ENCODE measurements at regions not wholly inside any gene's neighbourhood (a gene's known extent, or its start where the extent isn't known, plus 50 kb on each side); places are given as distances from the start of the nearest gene placed in this dataset.

DNA sequence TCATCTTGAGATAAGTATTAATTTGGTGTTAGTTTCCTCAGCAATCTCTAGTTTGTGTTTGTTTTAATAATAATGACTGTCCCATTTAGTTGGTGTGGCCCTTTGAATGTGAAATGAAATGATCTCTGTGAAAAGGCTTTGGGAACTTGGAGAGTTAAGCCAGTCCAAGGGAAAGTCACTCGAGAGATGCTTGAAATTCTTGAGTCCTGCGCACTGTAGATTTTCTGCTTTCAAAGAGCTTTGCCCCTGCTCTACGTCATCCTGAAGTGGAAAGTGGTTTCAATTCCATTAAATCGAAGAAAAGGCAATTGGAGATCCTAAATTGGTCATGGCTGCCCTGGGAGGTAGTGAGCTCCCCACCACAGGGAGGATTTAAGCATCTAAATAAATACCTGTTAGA is 403.8 kb downstream of the ZNF536 start:
- TF ChIP-seq CTCF (IDR thresholded peaks at IDR 0.05; ENCODE audit: insufficient read depth, low read length): no peak
- TF ChIP-seq GABPA (IDR thresholded peaks at IDR 0.05; ENCODE audit: low read depth): no peak
- TF ChIP-seq POLR2AphosphoS5 (IDR thresholded peaks at IDR 0.05; ENCODE audit: low read depth): no peak
- TF ChIP-seq SPI1 (IDR thresholded peaks at IDR 0.05; ENCODE audit: borderline replicate concordance, low read depth): no peak
